ENCODE measurements at regions not wholly inside any gene's neighbourhood (a gene's known extent, or its start where the extent isn't known, plus 50 kb on each side); places are given as distances from the start of the nearest gene placed in this dataset.

- DNase-seq (ENCODE audit: low read depth), result no peak
These were observed 1171.9 kb downstream of the EFNB2 start for GRCh38 chr13:105363261-105364190.

DNA sequence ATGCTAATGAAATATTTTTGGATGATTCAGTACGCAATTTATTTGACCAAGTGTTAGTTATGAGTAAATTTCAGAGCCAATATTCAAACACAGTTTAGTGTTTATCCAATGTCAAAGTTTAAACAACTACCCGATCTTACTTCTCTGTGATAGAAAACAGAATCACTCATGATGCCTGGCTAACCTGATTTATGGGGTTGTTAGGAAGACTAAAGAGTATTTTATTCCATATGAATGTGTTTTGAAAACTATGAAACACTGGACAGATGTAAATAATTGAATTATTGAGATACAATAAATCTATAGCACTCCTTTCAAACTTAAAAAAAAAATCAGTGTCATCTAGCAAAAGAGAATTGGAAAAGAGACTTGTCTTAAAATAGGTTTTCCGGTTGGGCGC lies 1181.8 kb downstream of the EFNB2 start:
- no peak for DNase-seq (ENCODE audit: low read depth)

GRCh38 chr13:105349082-105349723 lies 1186.3 kb downstream of the EFNB2 start:
- no peak for DNase-seq (ENCODE audit: low read depth)

- no peak for DNase-seq (ENCODE audit: low read depth)
These were observed 1189.2 kb downstream of the EFNB2 start for GRCh38 chr13:105346141-105346775.

- DNase-seq (ENCODE audit: low read depth), result no peak
These were observed 1189.7 kb downstream of the EFNB2 start for GRCh38 chr13:105345730-105346129.

GRCh38 chr13:105345131-105345530 lies 1190.3 kb downstream of the EFNB2 start:
- DNase-seq (ENCODE audit: low read depth), result no peak

- no peak for DNase-seq (ENCODE audit: low read depth)
These were observed 1192.2 kb downstream of the EFNB2 start for GRCh38 chr13:105343134-105343806.

DNA sequence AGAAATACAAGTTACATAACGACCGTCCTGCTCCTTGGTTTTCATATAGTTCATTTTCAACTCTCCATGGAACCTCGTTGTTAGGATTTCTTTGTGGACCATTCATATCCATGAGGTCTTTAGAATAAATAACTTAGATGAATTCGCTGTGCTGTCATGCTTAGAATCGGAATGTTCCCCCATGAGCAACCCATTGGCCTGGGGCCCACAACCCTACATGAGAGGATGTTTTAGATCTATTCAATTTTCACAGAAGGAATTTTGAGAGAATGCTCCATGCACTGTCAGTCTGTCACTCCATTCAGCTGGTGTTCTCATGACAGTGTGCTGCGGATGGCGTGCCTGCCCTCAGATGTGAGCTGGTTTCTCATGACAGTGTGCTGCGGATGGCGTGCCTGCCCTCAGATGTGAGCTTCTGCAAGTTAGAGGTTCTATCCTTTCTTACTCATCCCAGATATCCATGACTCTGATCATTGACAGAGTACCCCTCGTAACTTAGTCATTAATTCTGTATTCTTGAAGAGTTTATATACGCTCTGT lies 1193.1 kb downstream of the EFNB2 start:
- no peak for DNase-seq (ENCODE audit: low read depth)

DNA sequence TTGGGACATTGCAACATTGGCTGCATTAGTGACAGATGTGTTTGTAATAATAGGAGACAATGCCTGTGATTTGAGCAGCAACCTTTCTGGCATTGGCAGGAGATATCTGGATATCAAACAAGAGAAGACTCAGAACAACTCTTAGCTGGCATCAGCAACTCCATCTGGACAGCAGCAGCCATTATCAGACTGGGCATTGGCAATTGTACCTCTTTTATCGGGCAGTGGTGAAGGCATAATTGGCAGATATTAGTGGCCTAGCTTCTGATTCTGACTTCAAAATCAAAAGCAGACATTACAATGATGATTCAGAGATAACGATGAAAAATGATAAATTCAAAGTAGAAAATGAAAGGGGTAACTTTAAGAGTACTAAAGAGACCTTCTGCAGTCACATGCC lies 1193.7 kb downstream of the EFNB2 start:
- DNase-seq (ENCODE audit: low read depth), result no peak

DNA sequence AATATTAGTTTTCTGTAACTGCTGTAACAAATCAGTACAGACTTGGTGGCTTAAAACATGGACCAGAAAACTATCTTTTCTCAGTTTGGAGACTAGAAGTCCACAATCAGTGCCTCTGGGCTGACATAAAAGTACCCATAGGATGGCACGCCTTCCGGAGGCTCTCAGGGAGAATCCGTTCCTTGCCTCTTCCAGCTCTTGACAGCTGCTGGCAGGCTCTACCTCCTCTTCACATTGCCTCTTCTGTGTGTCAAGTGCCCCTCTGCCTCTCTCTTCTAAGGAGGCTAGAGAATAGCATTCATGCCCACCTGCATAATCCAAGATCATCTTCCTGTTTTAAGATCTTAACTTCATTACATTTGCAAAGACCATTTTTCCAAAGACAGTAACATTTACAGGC lies 1194.2 kb downstream of the EFNB2 start:
- no peak for DNase-seq (ENCODE audit: low read depth)

GRCh38 chr13:105340061-105340606 lies 1195.3 kb downstream of the EFNB2 start:
- no peak for DNase-seq (ENCODE audit: low read depth)

GRCh38 chr13:105338773-105339172 lies 1196.7 kb downstream of the EFNB2 start:
- no peak for DNase-seq (ENCODE audit: low read depth)

GRCh38 chr13:105338006-105338405 lies 1197.5 kb downstream of the EFNB2 start:
- no peak for DNase-seq (ENCODE audit: low read depth)

GRCh38 chr13:105336706-105337576 lies 1198.5 kb downstream of the EFNB2 start:
- no peak for DNase-seq (ENCODE audit: low read depth)

DNA sequence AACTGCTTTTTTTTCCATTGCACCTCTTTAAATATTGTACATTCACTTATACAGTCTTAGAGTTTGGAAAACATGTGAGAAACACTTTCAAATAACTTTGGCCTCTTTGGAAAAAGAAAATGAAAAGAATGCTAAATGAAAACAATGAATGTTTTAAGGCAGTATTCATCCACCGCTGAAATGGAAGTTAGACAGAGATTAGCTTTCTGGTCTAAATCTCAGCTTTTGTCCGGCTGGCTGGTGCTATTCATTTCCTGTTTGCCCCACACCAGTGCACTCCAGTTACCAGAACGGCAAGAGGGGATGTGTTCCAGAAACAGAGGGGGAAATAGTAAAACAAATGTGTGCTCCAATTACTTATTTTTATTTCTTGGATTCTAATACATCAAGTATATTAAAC lies 1201.3 kb downstream of the EFNB2 start:
- no peak for DNase-seq (ENCODE audit: low read depth)

- no peak for DNase-seq (ENCODE audit: low read depth)
These were observed 1202.0 kb downstream of the EFNB2 start for GRCh38 chr13:105333416-105333815.

- no peak for DNase-seq (ENCODE audit: low read depth)
These were observed 1206.1 kb downstream of the EFNB2 start for GRCh38 chr13:105329359-105329758.

GRCh38 chr13:105328212-105328611 lies 1207.2 kb downstream of the EFNB2 start:
- DNase-seq (ENCODE audit: low read depth), result no peak

DNA sequence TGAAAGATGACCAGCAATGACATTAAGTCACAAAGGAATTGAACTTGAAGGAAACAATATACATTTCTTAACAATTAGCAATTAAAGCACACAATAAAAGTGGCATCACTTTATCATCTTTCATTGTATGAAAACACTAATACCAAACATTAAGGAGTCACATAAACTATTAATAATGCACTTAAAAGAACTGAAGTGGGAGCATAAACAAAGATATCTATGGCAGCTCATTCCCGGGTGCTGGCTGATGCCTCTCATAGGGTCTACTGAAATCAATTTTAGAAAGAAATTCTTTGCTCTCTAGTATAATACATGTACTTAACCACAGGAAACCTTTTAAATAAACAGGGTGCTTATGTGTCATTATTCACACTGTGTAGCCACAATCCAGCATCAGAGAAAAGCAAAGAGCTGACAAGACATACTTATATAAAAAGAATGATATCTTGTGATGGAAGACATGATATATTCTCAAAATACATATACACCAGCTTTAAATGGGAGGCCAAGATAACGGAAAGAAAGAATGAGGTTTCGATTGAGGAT lies 1207.8 kb downstream of the EFNB2 start:
- DNase-seq (ENCODE audit: low read depth), result no peak

DNA sequence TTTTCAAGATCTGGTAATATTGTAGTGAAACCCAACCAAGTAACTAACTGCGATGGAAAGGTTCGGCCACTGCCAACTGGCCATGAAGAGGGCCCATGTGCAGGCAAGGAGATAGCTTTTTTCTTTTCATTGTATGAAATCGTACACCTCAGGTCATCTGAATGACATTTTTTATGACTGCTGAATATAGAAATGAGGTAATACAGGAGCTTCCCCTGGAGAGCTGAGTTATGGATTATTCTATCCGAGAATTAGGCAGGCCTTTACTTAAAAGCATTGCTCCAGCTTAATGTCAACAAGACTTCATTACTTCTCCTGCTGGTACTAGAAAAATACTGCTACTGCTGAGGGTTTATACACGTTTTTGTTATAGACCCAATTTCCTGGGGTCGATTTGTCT lies 1215.6 kb downstream of the EFNB2 start:
- DNase-seq (ENCODE audit: low read depth), result no peak

DNA sequence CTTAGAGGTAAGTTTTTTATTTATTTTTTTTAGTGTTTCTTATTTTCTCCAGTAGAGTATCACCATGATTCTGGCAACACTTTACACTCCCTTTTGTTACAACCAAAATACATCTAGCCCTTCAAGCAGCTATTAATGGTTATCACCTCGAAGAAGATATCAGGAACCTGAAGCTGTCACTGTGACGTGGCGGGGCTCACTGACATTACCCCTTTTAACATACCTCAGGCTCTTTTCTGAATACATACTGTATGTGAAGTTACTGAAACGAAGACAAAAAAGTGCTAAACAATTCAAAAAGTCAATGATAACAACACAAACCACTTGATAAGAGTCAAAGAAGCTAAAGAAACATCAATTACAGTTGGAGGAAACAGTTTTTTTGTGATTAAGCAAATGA lies 1218.7 kb downstream of the EFNB2 start:
- no peak for DNase-seq (ENCODE audit: low read depth)

Measured in stimulated activated CD8-positive, alpha-beta memory T cell treated with anti-CD3 and anti-CD28 coated beads, Interleukin-12 subunit alpha, Interleukin-12 subunit beta, amount 100 ng/mL, for 4 hours (primary cell).